ENCODE measurements at regions not wholly inside any gene's neighbourhood (a gene's known extent, or its start where the extent isn't known, plus 50 kb on each side); places are given as distances from the start of the nearest gene placed in this dataset.
"Not testable (repeated sequence)": the region's sequence is repeated elsewhere in the genome, so short reads cannot be mapped to it uniquely, and the experiment has no call there.

GRCh38 chr2:43075054-43075593, 151.3 kb downstream of the ZFP36L2 start:
- in situ Hi-C loops (cut with MboI; ENCODE audit: low sequenced_read_pairs), result no loop called here

- in situ Hi-C loops (cut with MboI; ENCODE audit: low sequenced_read_pairs), result no loop called here
Observed at GRCh38 chr2:43074592-43075053, 151.8 kb downstream of the ZFP36L2 start.

GRCh38 chr2:43074052-43074451, 152.4 kb downstream of the ZFP36L2 start:
- in situ Hi-C loops (cut with MboI; ENCODE audit: low sequenced_read_pairs), result no loop called here

- in situ Hi-C loops (cut with MboI; ENCODE audit: low sequenced_read_pairs), result no loop called here
Observed at GRCh38 chr2:43073401-43073825, 153.0 kb downstream of the ZFP36L2 start.

- in situ Hi-C loops (cut with MboI; ENCODE audit: low sequenced_read_pairs), result no loop called here
Observed at GRCh38 chr2:43071599-43072550, 154.5 kb downstream of the ZFP36L2 start.

- in situ Hi-C loops (cut with MboI; ENCODE audit: low sequenced_read_pairs), result no loop called here
Observed at GRCh38 chr2:43070676-43071502, 155.5 kb downstream of the ZFP36L2 start.

DNA sequence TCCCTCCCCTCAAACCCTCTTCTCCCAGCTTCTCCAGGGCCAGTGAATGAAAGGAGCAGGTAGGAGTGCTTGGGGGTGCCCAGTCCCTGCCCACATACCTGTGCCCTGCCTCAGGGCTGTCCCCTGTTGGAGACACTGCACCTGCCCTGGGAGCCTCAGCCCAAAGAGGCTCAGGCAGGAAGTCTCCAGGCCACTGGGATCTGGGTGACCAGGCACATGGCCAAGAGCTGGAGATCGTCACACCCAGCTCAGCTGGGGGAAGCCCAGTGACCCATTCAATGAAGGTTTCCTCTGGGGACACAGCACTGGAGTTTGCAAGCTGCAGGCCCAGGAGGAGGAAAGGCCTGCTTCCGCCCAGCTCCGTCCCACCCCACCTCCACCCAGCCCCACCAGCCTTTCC, 156.4 kb downstream of the ZFP36L2 start:
- in situ Hi-C loops (cut with MboI; ENCODE audit: low sequenced_read_pairs), result no loop called here

GRCh38 chr2:43068631-43069517, 157.5 kb downstream of the ZFP36L2 start:
- in situ Hi-C loops (cut with MboI; ENCODE audit: low sequenced_read_pairs), result no loop called here

- in situ Hi-C loops (cut with MboI; ENCODE audit: low sequenced_read_pairs), result no loop called here
Observed at GRCh38 chr2:43068041-43068533, 158.3 kb downstream of the ZFP36L2 start.

DNA sequence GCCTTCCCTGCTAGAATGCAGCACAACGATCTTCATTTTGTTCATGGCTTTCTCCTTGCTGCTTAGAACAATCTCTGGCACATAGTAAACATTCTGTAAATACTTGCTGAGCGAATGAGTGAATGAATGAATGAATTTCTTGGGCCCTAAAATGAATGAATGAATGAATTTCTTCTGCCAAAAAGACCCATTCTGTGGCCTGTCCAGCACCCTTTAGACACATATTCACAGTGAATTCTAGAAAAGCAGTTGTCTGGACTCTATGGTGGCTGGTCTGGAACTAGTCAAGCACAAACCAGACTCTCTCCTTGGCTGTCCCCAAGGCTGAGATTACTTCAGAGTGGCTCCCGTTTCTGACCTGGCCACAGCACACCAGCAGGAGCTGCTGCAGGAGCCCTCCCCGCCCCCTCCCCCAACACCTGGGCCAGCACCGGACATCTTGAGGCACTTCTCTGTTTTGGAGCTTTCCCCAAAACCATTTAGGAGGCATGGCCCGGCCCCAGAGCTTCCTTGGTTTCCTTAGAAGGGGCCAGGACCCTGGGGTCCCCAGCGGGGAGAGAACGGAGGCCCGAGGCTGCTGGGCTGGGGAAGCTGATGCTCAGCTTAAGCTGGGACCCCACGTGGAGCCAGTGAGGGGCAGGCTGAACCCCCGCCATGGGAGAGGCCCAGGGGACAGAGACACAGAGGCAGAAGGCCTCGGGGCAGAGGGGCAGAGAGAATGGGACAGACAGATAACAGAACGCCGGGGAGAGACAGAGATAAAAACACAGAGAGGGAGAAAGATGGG, 159.0 kb downstream of the ZFP36L2 start:
- in situ Hi-C loops (cut with MboI; ENCODE audit: low sequenced_read_pairs), result no loop called here

GRCh38 chr2:43066541-43067253, 159.7 kb downstream of the ZFP36L2 start:
- in situ Hi-C loops (cut with MboI; ENCODE audit: low sequenced_read_pairs), result not testable (repeated sequence)

DNA sequence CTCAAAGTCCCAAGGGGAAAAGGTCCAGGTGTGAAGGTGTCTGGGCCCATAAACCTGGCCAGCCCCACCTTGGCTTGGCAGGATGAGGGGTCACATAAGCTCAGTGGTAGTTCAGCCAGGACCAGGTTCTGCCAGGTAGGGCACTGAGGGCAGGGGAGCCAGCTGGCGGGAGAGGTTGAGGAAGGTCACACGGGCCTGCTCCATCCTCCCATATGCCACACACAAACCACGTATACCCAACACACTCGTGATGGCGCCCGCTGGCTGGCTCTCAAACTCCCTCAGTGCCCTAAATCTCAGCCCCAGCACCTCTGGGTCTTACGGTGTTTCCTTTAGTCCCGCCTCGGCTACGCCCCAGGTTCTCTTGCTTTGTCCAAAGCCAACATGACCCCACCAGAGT, 160.5 kb downstream of the ZFP36L2 start:
- in situ Hi-C loops (cut with MboI; ENCODE audit: low sequenced_read_pairs), result no loop called here

GRCh38 chr2:43065036-43065435, 161.4 kb downstream of the ZFP36L2 start:
- in situ Hi-C loops (cut with MboI; ENCODE audit: low sequenced_read_pairs), result no loop called here

DNA sequence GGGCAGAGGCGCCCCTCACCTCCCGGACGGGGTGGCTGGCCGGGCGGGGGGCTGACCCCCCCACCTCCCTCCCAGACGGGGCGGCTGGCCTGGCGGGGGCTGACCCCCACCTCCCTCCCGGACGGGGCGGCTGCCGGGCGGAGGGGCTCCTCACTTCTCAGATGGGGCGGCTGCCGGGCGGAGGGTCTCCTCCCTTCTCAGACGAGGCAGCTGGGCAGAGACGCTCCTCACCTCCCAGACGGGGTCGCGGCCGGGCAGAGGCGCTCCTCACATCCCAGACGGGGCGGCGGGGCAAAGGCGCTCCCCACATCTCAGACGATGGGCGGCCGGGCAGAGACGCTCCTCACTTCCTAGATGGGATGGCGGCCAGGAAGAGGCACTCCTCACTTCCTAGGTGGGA, 163.3 kb downstream of the ZFP36L2 start:
- in situ Hi-C loops (cut with MboI; ENCODE audit: low sequenced_read_pairs), result not testable (repeated sequence)

DNA sequence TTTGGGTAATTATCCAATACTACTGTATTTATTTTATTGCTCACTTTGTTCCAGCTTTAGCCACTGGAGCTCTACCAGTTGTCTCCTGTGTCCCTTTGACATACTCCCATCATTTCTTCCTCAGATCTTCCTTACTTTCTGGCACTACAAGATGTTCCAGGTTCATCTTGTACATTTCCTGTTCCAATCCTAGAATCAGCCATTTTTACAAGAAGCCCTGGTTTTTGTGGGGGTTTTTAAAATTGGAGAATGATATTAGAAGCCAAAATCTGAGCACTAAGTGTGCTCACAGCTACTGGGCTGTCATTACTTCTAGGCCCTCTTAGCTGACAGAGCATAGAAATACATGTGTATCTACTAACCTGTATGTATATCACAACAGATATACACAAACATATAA, 164.3 kb downstream of the ZFP36L2 start:
- in situ Hi-C loops (cut with MboI; ENCODE audit: low sequenced_read_pairs), result no loop called here

DNA sequence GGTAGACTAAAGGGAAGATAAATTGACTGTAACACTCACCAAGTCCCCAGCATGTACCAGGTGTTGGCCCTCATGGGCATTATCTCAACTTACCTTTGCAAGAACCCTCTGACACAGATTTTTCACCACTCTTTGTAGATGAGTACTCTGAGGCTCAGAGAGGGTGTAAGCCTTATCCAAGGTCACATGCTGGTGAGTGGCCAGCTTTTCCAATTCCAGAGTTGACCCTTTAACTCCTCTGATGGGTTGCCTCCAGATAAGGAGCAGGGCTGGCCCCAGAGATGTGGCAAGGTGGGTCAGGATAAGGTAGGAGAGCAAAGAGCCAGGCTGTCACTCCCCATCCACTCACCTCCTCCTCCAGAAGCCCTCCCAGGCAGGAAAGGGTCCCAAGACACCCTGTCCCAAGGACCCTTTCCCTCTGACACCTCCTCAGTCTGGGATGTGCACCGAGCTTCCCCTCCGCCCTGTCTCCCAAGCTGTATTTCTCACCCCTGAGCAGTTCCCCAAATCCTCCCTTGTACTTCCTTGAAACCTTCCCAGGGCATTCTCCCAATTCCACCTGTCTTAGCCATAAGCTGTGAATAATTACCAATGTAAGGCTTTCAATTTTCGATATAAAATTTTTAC, 165.9 kb downstream of the ZFP36L2 start:
- in situ Hi-C loops (cut with MboI; ENCODE audit: low sequenced_read_pairs), result no loop called here

- in situ Hi-C loops (cut with MboI; ENCODE audit: low sequenced_read_pairs), result no loop called here
Observed at GRCh38 chr2:43059183-43059897, 167.1 kb downstream of the ZFP36L2 start.

- in situ Hi-C loops (cut with MboI; ENCODE audit: low sequenced_read_pairs), result no loop called here
Observed at GRCh38 chr2:43058726-43059110, 167.7 kb downstream of the ZFP36L2 start.
